D721Med (cell line): ENCODE measurements at regions not wholly inside any gene's neighbourhood (a gene's known extent, or its start where the extent isn't known, plus 50 kb on each side); places are given as distances from the start of the nearest gene placed in this dataset.

Source experiments
- DNase-seq: peaks from one replicate; pipeline ENCODE4 v3.0.0; 2011; ENCODE audit warnings: low spot score; ENCODE audit not compliant: insufficient read length
- FAIRE-seq: peaks from 2 replicates; lab custom pipeline; 2011; peaks lifted over from hg19 to GRCh38; lab: Jason Lieb, UNC
- TF ChIP-seq, protein P1 (sequence below): IDR thresholded peaks from 2 replicates; pipeline ENCODE4 v1.5.1; 2012; ENCODE audit warnings: mild to moderate bottlenecking, control low read depth; ENCODE audit not compliant: insufficient read depth; ENCODE audit errors: missing control alignments

DNA sequence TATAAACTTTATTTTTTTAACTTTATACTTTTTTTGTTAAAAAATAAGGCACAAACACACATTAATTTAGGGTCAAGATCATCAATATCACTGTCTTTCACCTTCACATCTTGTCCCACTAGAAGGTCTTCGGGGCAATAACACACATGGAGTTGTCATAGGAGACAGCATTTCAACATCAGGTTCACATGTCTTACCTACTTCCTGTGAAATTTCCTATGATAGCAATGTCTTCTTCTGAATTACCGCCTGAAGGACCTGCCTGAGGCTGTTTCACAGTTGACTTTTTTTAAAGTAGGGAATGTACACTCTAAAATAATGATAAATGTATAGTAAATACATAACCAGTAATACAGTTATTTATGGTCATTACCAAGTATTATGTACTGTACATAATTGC is 559.4 kb downstream of the PLPP3 start:
- DNase-seq (no peak), FAIRE-seq (no peak)
- TF ChIP-seq, protein P1, sequence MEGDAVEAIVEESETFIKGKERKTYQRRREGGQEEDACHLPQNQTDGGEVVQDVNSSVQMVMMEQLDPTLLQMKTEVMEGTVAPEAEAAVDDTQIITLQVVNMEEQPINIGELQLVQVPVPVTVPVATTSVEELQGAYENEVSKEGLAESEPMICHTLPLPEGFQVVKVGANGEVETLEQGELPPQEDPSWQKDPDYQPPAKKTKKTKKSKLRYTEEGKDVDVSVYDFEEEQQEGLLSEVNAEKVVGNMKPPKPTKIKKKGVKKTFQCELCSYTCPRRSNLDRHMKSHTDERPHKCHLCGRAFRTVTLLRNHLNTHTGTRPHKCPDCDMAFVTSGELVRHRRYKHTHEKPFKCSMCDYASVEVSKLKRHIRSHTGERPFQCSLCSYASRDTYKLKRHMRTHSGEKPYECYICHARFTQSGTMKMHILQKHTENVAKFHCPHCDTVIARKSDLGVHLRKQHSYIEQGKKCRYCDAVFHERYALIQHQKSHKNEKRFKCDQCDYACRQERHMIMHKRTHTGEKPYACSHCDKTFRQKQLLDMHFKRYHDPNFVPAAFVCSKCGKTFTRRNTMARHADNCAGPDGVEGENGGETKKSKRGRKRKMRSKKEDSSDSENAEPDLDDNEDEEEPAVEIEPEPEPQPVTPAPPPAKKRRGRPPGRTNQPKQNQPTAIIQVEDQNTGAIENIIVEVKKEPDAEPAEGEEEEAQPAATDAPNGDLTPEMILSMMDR: no peak

DNA sequence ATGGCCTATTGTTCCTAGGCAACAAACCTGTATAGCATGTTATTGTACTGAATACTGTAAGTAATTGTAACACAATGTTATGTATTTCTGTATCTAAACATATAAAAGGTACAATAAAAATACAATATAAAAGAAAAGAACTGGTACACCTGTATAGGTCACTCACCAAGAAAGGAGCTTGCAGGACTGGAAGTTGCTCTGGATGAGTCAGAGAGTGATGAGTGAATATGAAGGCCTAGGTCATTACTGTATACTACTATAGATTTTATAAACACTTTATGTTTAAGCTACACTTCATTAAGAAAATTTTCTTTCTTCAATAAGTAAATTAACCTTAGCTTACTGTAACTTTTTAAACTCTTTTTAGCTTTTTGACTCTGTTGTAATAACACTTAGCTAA is 559.9 kb downstream of the PLPP3 start:
- FAIRE-seq (no peak), DNase-seq (no peak)
- TF ChIP-seq, protein P1: no peak

DNA sequence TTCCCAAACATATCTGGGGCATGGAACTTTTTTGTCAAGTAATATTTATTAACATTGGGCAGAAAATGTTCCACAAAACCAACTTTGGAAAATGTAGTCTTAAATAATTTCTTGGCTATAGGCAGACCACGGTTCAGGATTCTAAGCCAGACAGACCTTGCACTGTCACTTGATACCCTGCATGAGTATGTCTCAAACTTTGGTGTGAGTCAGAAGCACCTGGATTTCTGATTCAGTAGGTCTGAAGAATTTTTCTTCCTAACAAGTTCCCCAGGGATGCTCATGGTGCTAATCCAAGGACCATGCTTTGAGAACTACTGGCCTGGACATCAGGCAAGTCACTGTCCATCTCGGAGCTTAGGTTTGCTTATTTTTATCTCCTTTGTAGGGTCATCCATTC is 562.0 kb downstream of the PLPP3 start:
- TF ChIP-seq, protein P1: no peak
- no peak for FAIRE-seq

DNA sequence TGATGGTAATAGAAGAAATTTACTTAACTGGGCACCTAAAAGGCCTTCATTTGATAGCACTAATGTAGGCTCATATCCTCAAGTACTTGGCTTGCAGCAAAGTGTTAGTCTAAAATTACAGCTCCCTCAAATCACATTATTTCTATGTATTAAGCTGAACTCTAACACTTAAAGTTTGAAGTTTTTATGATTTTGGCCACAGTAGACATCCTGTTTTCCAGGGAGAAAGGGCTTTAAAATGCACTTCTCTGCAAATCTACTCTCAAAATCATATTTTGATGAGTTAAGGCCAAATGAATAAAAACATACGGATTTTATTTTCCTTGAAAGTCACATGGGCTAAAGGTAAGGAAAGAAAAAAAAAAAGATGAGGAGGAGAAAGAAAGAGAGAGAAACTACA is 575.5 kb downstream of the PLPP3 start:
- TF ChIP-seq, protein P1: no peak
- no peak for FAIRE-seq
- no peak for DNase-seq

More for the DNA sequence above, 562.0 kb downstream of the PLPP3 start:
- no peak for DNase-seq

DNA sequence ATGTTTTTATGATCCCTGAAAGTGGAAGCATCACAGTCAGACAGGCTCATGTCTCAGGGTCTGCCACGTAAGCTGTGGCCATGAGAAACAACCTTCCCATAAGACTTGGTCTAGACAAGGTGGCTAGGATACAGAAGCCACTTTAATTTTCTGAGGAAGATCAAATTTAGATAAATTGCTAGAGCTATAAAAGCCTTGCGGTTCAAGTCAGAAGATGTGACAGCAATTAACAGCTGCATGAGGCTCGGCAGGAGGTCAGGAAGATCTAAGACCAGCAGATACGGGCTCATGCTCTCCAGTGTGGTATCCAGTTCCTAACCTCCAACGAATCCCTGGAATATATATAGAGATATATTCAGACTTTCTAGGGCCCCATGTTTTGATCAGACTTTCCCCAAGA is 577.1 kb downstream of the PLPP3 start:
- no peak for DNase-seq
- TF ChIP-seq, protein P1: no peak
- FAIRE-seq: no peak

DNA sequence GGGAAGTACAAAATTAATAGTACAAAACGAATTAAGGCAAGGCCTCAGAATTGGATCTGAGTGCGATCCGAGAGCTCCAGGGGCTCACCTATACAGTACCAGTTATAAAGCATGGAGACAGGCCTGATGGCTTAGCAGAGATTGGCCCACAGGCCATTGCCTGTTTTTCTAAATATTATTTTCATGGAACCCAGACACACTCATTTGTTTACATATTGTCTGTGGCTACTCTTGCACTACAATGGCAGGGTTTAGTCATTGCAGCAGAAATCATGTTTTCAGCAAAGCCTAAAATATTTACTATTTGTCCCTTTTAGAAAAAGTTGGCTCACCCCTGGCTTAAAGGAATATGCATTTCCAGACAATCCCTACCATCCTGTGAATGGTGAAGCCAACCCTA is 578.9 kb downstream of the PLPP3 start:
- FAIRE-seq (no peak), DNase-seq (no peak)
- TF ChIP-seq, protein P1: no peak

DNA sequence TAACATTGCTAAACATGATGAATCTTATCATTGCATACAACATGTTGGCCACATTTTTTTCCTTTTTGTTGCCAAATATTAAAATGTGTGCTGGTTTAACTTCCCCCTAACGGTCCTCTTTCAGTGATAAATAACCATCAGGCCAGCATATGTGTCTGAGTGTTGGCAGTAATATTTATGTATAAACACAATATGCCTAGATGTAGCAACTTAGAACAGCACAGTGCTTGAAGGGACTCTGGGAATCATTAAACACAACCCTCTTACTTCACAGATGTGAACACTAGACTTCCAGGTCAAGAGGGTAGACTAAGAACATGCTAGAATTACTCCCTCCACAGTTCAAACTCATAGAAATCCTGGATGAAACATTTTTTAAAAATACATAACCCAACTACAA is 581.8 kb downstream of the PLPP3 start:
- no peak for DNase-seq
- TF ChIP-seq, protein P1: no peak
- FAIRE-seq: no peak
